Stomach (tissue), 8 donors: ENCODE measurements at regions not wholly inside any gene's neighbourhood (a gene's known extent, or its start where the extent isn't known, plus 50 kb on each side); places are given as distances from the start of the nearest gene placed in this dataset.

ENCODE experiments used
- DNase-seq, 2 donors: peaks; one replicate each; pipeline versions ENCODE4 v3.0.0 to v3.0.0-alpha.2; 2013 to 2019
- H3K27ac ChIP-seq, 5 donors: fragments of 200-600 bp in 4 of 5; sonication (generic) in 4 of 5; one replicate each; pipeline ENCODE4 v1.5.1; 2013 to 2019; ENCODE audit warnings: mild to moderate bottlenecking in 1 of 5, moderate library complexity in 1 of 5
- H3K27me3 ChIP-seq, 3 donors: fragments of 200-600 bp; sonication (generic); one replicate each; pipeline ENCODE4 v1.5.1; 2017 to 2019; ENCODE audit warnings: mixed run types in 1 of 3
- H3K36me3 ChIP-seq, 4 donors: fragments of 200-600 bp; sonication (generic); 1 replicate in 3 of 4; 2 replicates in 1 of 4; pipeline ENCODE4 v1.5.1; 2016 to 2019
- H3K4me1 ChIP-seq, 4 donors: fragments of 200-600 bp; sonication (generic); one replicate each; pipeline ENCODE4 v1.5.1; 2016 to 2019
- H3K4me3 ChIP-seq, 4 donors: fragments of 200-600 bp; sonication (generic) in 3 of 4; one replicate each; pipeline ENCODE4 v1.5.1; 2016 to 2019; ENCODE audit warnings: mild to moderate bottlenecking in 1 of 4
- H3K9me3 ChIP-seq, 4 donors: fragments of 200-600 bp; sonication (generic); one replicate each; pipeline ENCODE4 v1.5.1; 2016 to 2019
- CTCF ChIP-seq, 7 experiments: fragments of 450-650 bp in 4 of 7; fragments of 200-600 bp in 3 of 7; sonication (generic) in 3 of 7; IDR thresholded peaks; one replicate each; pipeline ENCODE4 v1.5.1; 2016 to 2019; ENCODE audit warnings: antibody characterized with exemption in 7 of 7, control low read depth in 2 of 7, mild to moderate bottlenecking in 1 of 7
- EP300 ChIP-seq: sonication (generic); formaldehyde crosslinking; IDR thresholded peaks from one replicate; pipeline ENCODE4 v1.6.1; 2017; ENCODE audit warnings: antibody characterized with exemption
- POLR2A ChIP-seq, 4 donors: fragments of 450-650 bp; IDR thresholded peaks; one replicate each; pipeline ENCODE4 v1.6.1; 2016; ENCODE audit warnings: antibody characterized with exemption in 4 of 4, control low read depth in 2 of 4, mild to moderate bottlenecking in 1 of 4, moderate library complexity in 1 of 4
- POLR2AphosphoS5 ChIP-seq, 3 donors: sonication (generic); formaldehyde crosslinking; IDR thresholded peaks; one replicate each; pipeline ENCODE4 v1.6.1; 2016; ENCODE audit warnings: antibody characterized with exemption in 3 of 3
- WGBS, 5 donors: extraction: QIAGEN DNeasy Blood & Tissue Kit in 3 of 5; methylation state at CpG; one replicate each; pipeline versions ENCODE4 v1.1.5 to v1.1.7; 2013 to 2018; 5-methylcytosine and 5-hydroxymethylcytosine counted together
- intact Hi-C: fragments of 100-400 bp; cut with DNase I; formaldehyde crosslinking; loops from one replicate; pipeline ENCODE4 v1.15.1; 2023; ENCODE audit warnings: low total_unique reads
- donor health status: healthy with polysubstance abuse.
- donor health status: Bipolar disorder and iron deficiency.
- donor health status: healthy.

- H3K4me3 ChIP-seq = no peak overlapping the region
- DNase-seq = no peak
- 66 to 97% (median 81%) methylated on average over 2 of the region's 2 CpGs for WGBS, 5 donors
- H3K4me1 ChIP-seq = no peaks in the 10 kb centered on the region
- peaks cover 0 to 5% (median 0%) of the 10 kb centered on the region in 4 donors for H3K9me3 ChIP-seq
- TF ChIP-seq CTCF (IDR thresholded peaks at IDR 0.05) (no peak), EP300 (no peak), POLR2A (IDR thresholded peaks at IDR 0.05) (no peak), POLR2AphosphoS5 (IDR thresholded peaks at IDR 0.05) (no peak)
- intact Hi-C loops = no loop called here
- no peaks in the 10 kb centered on the region for H3K36me3 ChIP-seq
- no peaks in the 10 kb centered on the region for H3K27me3 ChIP-seq
- H3K27ac ChIP-seq = no peak overlapping the region
Observed at GRCh38 chr6:105664931-105665330, 262.0 kb upstream of the PREP start.

- 72 to 91% (median 79%) methylated on average over 2 of the region's 2 CpGs for WGBS, 5 donors
- no peak overlapping the region for H3K4me3 ChIP-seq
- TF ChIP-seq POLR2AphosphoS5 (IDR thresholded peaks at IDR 0.05) (no peak), POLR2A (IDR thresholded peaks at IDR 0.05) (no peak), EP300 (no peak), CTCF (IDR thresholded peaks at IDR 0.05) (no peak)
- no peak for DNase-seq
- H3K36me3 ChIP-seq = no peaks in the 10 kb centered on the region
- no peak overlapping the region for H3K27ac ChIP-seq
- H3K27me3 ChIP-seq = no peaks in the 10 kb centered on the region
- H3K4me1 ChIP-seq = peaks cover 0 to 7% (median 0%) of the 10 kb centered on the region in 4 donors
- intact Hi-C loops = no loop called here
- no peaks in the 10 kb centered on the region for H3K9me3 ChIP-seq
Observed at GRCh38 chr6:105651969-105652368, 249.1 kb upstream of the PREP start.

GRCh38 chr6:105650347-105650746 lies 247.5 kb upstream of the PREP start:
- TF ChIP-seq POLR2AphosphoS5 (IDR thresholded peaks at IDR 0.05) (no peak), POLR2A (IDR thresholded peaks at IDR 0.05) (no peak), EP300 (no peak), CTCF (IDR thresholded peaks at IDR 0.05) (no peak)
- Histone ChIP-seq H3K36me3 (no peaks in the 10 kb centered on the region), H3K27me3 (no peaks in the 10 kb centered on the region), H3K4me1 (peaks cover 0 to 12% (median 3%) of the 10 kb centered on the region in 4 donors), H3K27ac (no peak overlapping the region), H3K9me3 (no peaks in the 10 kb centered on the region), H3K4me3 (no peak overlapping the region)
- intact Hi-C loops = no loop called here
- DNase-seq = no peak
- 83 to 90% (median 84%) methylated on average over 1 of the region's 1 CpG for WGBS, 5 donors

- Histone ChIP-seq H3K4me1 (peaks cover 0 to 16% (median 7%) of the 10 kb centered on the region in 4 donors), H3K36me3 (no peaks in the 10 kb centered on the region), H3K9me3 (no peaks in the 10 kb centered on the region), H3K27ac (no peak overlapping the region), H3K27me3 (no peaks in the 10 kb centered on the region), H3K4me3 (no peak overlapping the region)
- 77 to 97% (median 93%) methylated on average over 1 of the region's 1 CpG for WGBS, 5 donors
- no peak for DNase-seq
- TF ChIP-seq EP300 (no peak), POLR2A (IDR thresholded peaks at IDR 0.05) (no peak), CTCF (IDR thresholded peaks at IDR 0.05) (no peak), POLR2AphosphoS5 (IDR thresholded peaks at IDR 0.05) (no peak)
- intact Hi-C loops = no loop called here
Observed at GRCh38 chr6:105649192-105649591, 246.3 kb upstream of the PREP start.
